ENCODE measurements at regions not wholly inside any gene's neighbourhood (a gene's known extent, or its start where the extent isn't known, plus 50 kb on each side); places are given as distances from the start of the nearest gene placed in this dataset.

- WGBS (ENCODE audit: insufficient coverage) = 45% methylated on average over 3 of the region's 8 CpGs
- H3K27ac ChIP-seq (ENCODE audit: low read length) = no peak overlapping the region
- no peaks in the 10 kb centered on the region for H3K27me3 ChIP-seq (ENCODE audit: control insufficient read depth, insufficient read depth, low read length)
- H3K4me3 ChIP-seq (ENCODE audit: low read length) = no peak overlapping the region
- H3K36me3 ChIP-seq (ENCODE audit: control insufficient read depth, insufficient read depth, low read length) = no peaks in the 10 kb centered on the region
- no peaks in the 10 kb centered on the region for H3K4me1 ChIP-seq (ENCODE audit: control insufficient read depth, insufficient read depth, low read length)
- peaks cover 14% of the 10 kb centered on the region for H3K9me3 ChIP-seq (replicated peaks; ENCODE audit: control insufficient read depth, low read depth, low read length)
- no peak for DNase-seq
Observed at GRCh38 chr16:11484691-11485258, 101.9 kb downstream of the LITAF start.

- H3K36me3 ChIP-seq (ENCODE audit: control insufficient read depth, insufficient read depth, low read length) = no peaks in the 10 kb centered on the region
- H3K4me3 ChIP-seq (ENCODE audit: low read length) = no peak overlapping the region
- H3K27me3 ChIP-seq (ENCODE audit: control insufficient read depth, insufficient read depth, low read length) = no peaks in the 10 kb centered on the region
- no peak overlapping the region for H3K27ac ChIP-seq (ENCODE audit: low read length)
- no peak for DNase-seq
- peaks cover 14% of the 10 kb centered on the region for H3K9me3 ChIP-seq (replicated peaks; ENCODE audit: control insufficient read depth, low read depth, low read length)
- no peaks in the 10 kb centered on the region for H3K4me1 ChIP-seq (ENCODE audit: control insufficient read depth, insufficient read depth, low read length)
Observed at GRCh38 chr16:11485676-11486075, 101.0 kb downstream of the LITAF start.

- no peaks in the 10 kb centered on the region for H3K4me1 ChIP-seq (ENCODE audit: control insufficient read depth, insufficient read depth, low read length)
- no peaks in the 10 kb centered on the region for H3K27me3 ChIP-seq (ENCODE audit: control insufficient read depth, insufficient read depth, low read length)
- H3K4me3 ChIP-seq (ENCODE audit: low read length) = no peak overlapping the region
- no peak for DNase-seq
- H3K36me3 ChIP-seq (ENCODE audit: control insufficient read depth, insufficient read depth, low read length) = no peaks in the 10 kb centered on the region
- H3K27ac ChIP-seq (ENCODE audit: low read length) = no peak overlapping the region
- peaks cover 21% of the 10 kb centered on the region for H3K9me3 ChIP-seq (replicated peaks; ENCODE audit: control insufficient read depth, low read depth, low read length)
- no CpG with 5 or more reads among the region's 2 CpGs for WGBS (ENCODE audit: insufficient coverage)
Observed at GRCh38 chr16:11487289-11487688, 99.4 kb downstream of the LITAF start.

DNA sequence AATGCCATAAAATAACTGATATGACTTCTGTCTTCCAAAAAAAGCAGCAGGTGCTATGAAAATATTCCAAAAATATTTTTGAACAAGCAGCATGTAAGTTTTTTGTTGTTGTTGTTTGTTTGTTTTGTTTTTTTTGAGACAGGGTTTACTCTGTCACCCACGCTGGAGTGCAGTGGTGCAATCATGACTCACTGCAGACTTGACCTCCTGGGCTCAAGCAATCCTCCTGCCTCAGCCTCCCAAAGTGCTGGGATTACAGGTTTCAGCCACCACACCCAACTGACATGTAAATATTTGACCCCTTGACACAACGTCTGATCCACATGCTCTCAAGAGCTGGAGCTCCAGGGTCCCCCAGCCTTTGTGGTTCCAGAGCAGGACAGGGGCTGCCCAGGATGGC lies 98.4 kb downstream of the LITAF start:
- Histone ChIP-seq H3K9me3 (replicated peaks; ENCODE audit: control insufficient read depth, low read depth, low read length) (peaks cover 14% of the 10 kb centered on the region), H3K27ac (ENCODE audit: low read length) (no peak overlapping the region)
- WGBS (ENCODE audit: insufficient coverage) = 43% methylated on average over 2 of the region's 2 CpGs

DNA sequence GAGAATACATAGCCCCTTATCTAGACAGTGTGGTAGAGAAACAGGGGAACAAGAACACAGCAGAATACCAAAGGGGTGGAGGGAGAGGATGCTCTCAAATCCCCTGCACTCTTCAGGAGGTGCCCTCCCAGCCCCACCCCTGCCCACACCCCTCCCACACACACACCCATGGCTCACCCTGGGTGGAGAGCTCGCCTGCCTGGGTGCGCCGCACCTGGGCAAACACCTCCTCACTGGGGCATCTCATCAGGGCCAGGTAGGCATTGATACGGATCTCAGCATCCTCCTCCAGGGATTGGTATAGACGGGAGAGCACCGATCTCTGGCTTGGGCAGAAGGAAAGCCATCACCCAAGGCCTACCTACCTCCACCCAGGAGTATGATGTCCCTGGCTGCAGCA lies 95.2 kb downstream of the LITAF start:
- Histone ChIP-seq H3K27me3 (ENCODE audit: control insufficient read depth, insufficient read depth, low read length) (no peaks in the 10 kb centered on the region), H3K9me3 (replicated peaks; ENCODE audit: control insufficient read depth, low read depth, low read length) (peaks cover 6% of the 10 kb centered on the region), H3K27ac (ENCODE audit: low read length) (no peak overlapping the region), H3K4me3 (ENCODE audit: low read length) (no peak overlapping the region), H3K4me1 (ENCODE audit: control insufficient read depth, insufficient read depth, low read length) (peaks cover 14% of the 10 kb centered on the region), H3K36me3 (ENCODE audit: control insufficient read depth, insufficient read depth, low read length) (no peaks in the 10 kb centered on the region)
- no peak for DNase-seq
- 97% methylated on average over 5 of the region's 6 CpGs for WGBS (ENCODE audit: insufficient coverage)

More for the DNA sequence above, 98.4 kb downstream of the LITAF start:
- DNase-seq = no peak
- H3K36me3 ChIP-seq (ENCODE audit: control insufficient read depth, insufficient read depth, low read length) = no peaks in the 10 kb centered on the region
- no peaks in the 10 kb centered on the region for H3K4me1 ChIP-seq (ENCODE audit: control insufficient read depth, insufficient read depth, low read length)
- H3K4me3 ChIP-seq (ENCODE audit: low read length) = no peak overlapping the region
- H3K27me3 ChIP-seq (ENCODE audit: control insufficient read depth, insufficient read depth, low read length) = no peaks in the 10 kb centered on the region

GRCh38 chr16:11492808-11493530 lies 93.8 kb downstream of the LITAF start:
- 87% methylated on average over 2 of the region's 4 CpGs for WGBS (ENCODE audit: insufficient coverage)
- no peak overlapping the region for H3K4me3 ChIP-seq (ENCODE audit: low read length)
- DNase-seq = no peak
- H3K27me3 ChIP-seq (ENCODE audit: control insufficient read depth, insufficient read depth, low read length) = no peaks in the 10 kb centered on the region
- peaks cover 25% of the 10 kb centered on the region for H3K4me1 ChIP-seq (ENCODE audit: control insufficient read depth, insufficient read depth, low read length)
- no peaks in the 10 kb centered on the region for H3K36me3 ChIP-seq (ENCODE audit: control insufficient read depth, insufficient read depth, low read length)
- no peak overlapping the region for H3K27ac ChIP-seq (ENCODE audit: low read length)
- H3K9me3 ChIP-seq (replicated peaks; ENCODE audit: control insufficient read depth, low read depth, low read length) = peaks cover 6% of the 10 kb centered on the region

- H3K36me3 ChIP-seq (ENCODE audit: control insufficient read depth, insufficient read depth, low read length) = no peaks in the 10 kb centered on the region
- H3K4me1 ChIP-seq (ENCODE audit: control insufficient read depth, insufficient read depth, low read length) = peaks cover 25% of the 10 kb centered on the region
- H3K27me3 ChIP-seq (ENCODE audit: control insufficient read depth, insufficient read depth, low read length) = no peaks in the 10 kb centered on the region
- H3K4me3 ChIP-seq (ENCODE audit: low read length) = no peak overlapping the region
- peaks cover 6% of the 10 kb centered on the region for H3K9me3 ChIP-seq (replicated peaks; ENCODE audit: control insufficient read depth, low read depth, low read length)
- 100% methylated on average over 3 of the region's 20 CpGs for WGBS (ENCODE audit: insufficient coverage)
- no peak for DNase-seq
- no peak overlapping the region for H3K27ac ChIP-seq (ENCODE audit: low read length)
Observed at GRCh38 chr16:11493531-11493929, 93.2 kb downstream of the LITAF start.

DNA sequence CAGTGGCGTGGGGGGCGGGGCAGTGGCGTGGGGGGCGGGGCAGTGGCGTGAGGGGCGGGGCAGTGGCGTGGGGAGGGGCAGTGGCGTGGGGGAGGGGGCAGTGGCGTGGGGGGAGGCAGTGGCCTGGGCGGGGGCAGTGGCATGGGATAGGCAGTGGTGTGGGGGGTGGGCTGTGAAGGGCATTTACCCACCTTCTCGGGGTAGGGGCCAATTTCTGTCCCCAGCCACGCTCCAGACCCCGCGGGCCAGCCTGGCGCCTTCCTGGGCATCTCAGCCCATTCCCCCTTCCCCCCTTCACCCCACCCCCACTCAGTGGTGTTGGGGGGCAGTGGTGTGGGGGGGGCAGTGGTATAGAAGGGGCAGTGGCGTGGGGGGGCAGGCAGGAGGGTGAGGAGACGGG lies 92.7 kb downstream of the LITAF start:
- WGBS (ENCODE audit: insufficient coverage) = no CpG with 5 or more reads among the region's 17 CpGs
- Histone ChIP-seq H3K27ac (ENCODE audit: low read length) (no peak overlapping the region), H3K9me3 (replicated peaks; ENCODE audit: control insufficient read depth, low read depth, low read length) (peaks cover 6% of the 10 kb centered on the region), H3K36me3 (ENCODE audit: control insufficient read depth, insufficient read depth, low read length) (no peaks in the 10 kb centered on the region), H3K4me1 (ENCODE audit: control insufficient read depth, insufficient read depth, low read length) (peaks cover 25% of the 10 kb centered on the region), H3K27me3 (ENCODE audit: control insufficient read depth, insufficient read depth, low read length) (no peaks in the 10 kb centered on the region), H3K4me3 (ENCODE audit: low read length) (no peak overlapping the region)
- no peak for DNase-seq

DNA sequence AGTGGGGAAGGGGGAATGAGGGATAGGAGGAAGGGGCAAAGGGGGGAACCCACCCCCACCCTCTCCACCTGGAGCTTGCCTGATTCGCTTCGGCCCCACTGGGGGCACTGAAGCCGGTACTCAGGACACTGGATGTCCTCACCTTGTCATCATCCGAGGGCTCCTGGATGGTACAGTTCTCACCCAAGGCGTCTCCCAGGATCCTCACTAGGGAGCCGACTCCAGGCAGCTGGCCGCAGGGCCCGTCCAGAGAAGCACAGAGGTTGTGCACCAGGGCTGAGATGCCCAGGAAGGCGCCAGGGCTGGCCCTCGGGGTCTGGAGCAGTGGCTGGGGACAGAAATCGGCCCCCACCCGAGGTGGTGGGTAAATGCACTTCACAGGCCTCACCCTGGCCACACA lies 92.3 kb downstream of the LITAF start:
- Histone ChIP-seq H3K27ac (ENCODE audit: low read length) (no peak overlapping the region), H3K9me3 (replicated peaks; ENCODE audit: control insufficient read depth, low read depth, low read length) (peaks cover 6% of the 10 kb centered on the region), H3K4me3 (ENCODE audit: low read length) (no peak overlapping the region), H3K4me1 (ENCODE audit: control insufficient read depth, insufficient read depth, low read length) (peaks cover 25% of the 10 kb centered on the region), H3K36me3 (ENCODE audit: control insufficient read depth, insufficient read depth, low read length) (no peaks in the 10 kb centered on the region), H3K27me3 (ENCODE audit: control insufficient read depth, insufficient read depth, low read length) (no peaks in the 10 kb centered on the region)
- no peak for DNase-seq
- WGBS (ENCODE audit: insufficient coverage) = 72% methylated on average over 11 of the region's 12 CpGs

GRCh38 chr16:11495066-11495407 lies 91.7 kb downstream of the LITAF start:
- 85% methylated on average over 2 of the region's 5 CpGs for WGBS (ENCODE audit: insufficient coverage)
- Histone ChIP-seq H3K4me1 (ENCODE audit: control insufficient read depth, insufficient read depth, low read length) (peaks cover 25% of the 10 kb centered on the region), H3K27ac (ENCODE audit: low read length) (no peak overlapping the region), H3K4me3 (ENCODE audit: low read length) (no peak overlapping the region), H3K36me3 (ENCODE audit: control insufficient read depth, insufficient read depth, low read length) (no peaks in the 10 kb centered on the region), H3K27me3 (ENCODE audit: control insufficient read depth, insufficient read depth, low read length) (no peaks in the 10 kb centered on the region), H3K9me3 (replicated peaks; ENCODE audit: control insufficient read depth, low read depth, low read length) (peaks cover 6% of the 10 kb centered on the region)
- DNase-seq = no peak

Measured in muscle of leg (tissue), 3 donors.